ENCODE measurements at regions not wholly inside any gene's neighbourhood (a gene's known extent, or its start where the extent isn't known, plus 50 kb on each side); places are given as distances from the start of the nearest gene placed in this dataset.

DNA sequence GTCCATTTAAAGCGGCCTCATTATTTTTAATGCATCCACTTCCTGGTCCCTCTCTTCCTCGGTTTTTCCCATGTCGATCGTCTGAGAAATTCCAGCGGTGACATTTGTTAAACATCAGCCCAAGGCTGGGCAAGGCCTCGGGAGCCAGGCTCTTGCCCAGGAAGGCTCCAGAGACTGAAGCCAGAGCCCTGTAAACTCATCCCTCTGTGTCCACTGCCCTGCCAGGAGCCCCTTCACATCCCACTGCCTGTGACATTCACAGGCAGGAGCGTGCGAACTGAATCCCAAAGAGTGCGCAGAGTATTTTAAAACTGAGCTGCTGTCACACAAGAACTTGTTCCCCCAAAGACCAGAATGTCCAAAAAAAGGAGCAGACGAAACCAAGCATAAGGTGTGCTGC lies 56.5 kb upstream of the ANO1 start:
- DNase-seq = no peak
- H3K4me3 ChIP-seq (ENCODE audit: low read depth in 1 of 2, low read length in 2 of 2) = no peak overlapping the region
- no peaks in the 10 kb centered on the region for H3K27me3 ChIP-seq (ENCODE audit: insufficient read depth, low read length, poor library complexity)
- no peak overlapping the region for H3K27ac ChIP-seq (ENCODE audit: low read length)
- no peaks in the 10 kb centered on the region for H3K4me1 ChIP-seq (ENCODE audit: insufficient read depth, low read length)
- TF ChIP-seq EZH2 (IDR thresholded peaks at IDR 0.05; ENCODE audit: borderline replicate concordance, low read depth, low read length, severe bottlenecking) = no peak
- TF ChIP-seq, protein P1, sequence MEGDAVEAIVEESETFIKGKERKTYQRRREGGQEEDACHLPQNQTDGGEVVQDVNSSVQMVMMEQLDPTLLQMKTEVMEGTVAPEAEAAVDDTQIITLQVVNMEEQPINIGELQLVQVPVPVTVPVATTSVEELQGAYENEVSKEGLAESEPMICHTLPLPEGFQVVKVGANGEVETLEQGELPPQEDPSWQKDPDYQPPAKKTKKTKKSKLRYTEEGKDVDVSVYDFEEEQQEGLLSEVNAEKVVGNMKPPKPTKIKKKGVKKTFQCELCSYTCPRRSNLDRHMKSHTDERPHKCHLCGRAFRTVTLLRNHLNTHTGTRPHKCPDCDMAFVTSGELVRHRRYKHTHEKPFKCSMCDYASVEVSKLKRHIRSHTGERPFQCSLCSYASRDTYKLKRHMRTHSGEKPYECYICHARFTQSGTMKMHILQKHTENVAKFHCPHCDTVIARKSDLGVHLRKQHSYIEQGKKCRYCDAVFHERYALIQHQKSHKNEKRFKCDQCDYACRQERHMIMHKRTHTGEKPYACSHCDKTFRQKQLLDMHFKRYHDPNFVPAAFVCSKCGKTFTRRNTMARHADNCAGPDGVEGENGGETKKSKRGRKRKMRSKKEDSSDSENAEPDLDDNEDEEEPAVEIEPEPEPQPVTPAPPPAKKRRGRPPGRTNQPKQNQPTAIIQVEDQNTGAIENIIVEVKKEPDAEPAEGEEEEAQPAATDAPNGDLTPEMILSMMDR (IDR thresholded peaks at IDR 0.05; ENCODE audit: borderline replicate concordance, extremely low read depth, low read length, poor library complexity, severe bottlenecking) = no peak
- H2AFZ ChIP-seq (ENCODE audit: low read depth, low read length) = no peak overlapping the region
- H3K4me2 ChIP-seq (ENCODE audit: insufficient read depth, low read length) = no peak overlapping the region
- no peaks in the 10 kb centered on the region for H4K20me1 ChIP-seq (ENCODE audit: insufficient read depth, low read length)
- ATAC-seq (ENCODE audit: insufficient read depth, low read depth) = no peak
- H3K9ac ChIP-seq (ENCODE audit: low read depth, low read length) = no peak overlapping the region
- no peaks in the 10 kb centered on the region for H3K9me3 ChIP-seq (ENCODE audit: insufficient read depth, low read length, severe bottlenecking)
- H3K79me2 ChIP-seq (ENCODE audit: insufficient read depth, low read length) = no peaks in the 10 kb centered on the region
- no peaks in the 10 kb centered on the region for H3K36me3 ChIP-seq (ENCODE audit: insufficient read depth, low read length)

DNA sequence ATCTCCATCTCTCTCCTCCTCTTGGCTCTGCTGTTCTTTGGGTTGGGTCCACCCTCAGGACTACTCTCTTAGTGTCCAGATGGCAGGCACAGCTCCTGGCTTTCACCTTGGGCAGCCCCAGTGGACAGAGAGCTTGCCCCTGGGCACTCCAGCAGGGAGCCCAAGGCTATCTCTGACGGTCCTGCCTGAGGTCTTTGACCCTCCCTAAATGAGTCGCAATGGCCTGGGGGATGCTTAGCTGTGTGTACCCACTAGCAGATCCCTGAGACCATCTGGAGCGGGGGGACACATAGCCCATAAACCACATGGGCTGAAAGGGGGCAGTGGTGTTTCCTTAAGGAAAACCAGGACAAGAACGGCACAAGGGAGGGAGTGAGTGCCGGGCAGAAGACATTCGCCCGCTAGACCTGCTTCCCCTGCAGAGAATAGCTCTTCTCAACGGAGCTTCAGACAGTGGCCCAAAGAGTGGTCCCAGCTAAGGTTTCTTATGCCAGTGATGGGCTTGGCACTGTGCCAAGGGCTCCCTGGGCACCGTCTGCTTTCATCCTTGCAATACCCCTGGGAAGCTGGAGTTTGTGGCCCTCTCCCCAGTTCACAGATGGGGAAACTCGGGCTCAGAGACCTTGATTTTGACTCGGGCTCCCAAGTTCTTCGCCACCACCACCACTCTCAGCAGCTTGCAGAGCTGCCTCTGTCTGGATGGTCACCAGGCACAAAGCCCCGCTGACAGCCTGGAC lies 53.9 kb upstream of the ANO1 start:
- Histone ChIP-seq H3K4me1 (ENCODE audit: insufficient read depth, low read length) (no peaks in the 10 kb centered on the region), H3K27me3 (ENCODE audit: insufficient read depth, low read length, poor library complexity) (no peaks in the 10 kb centered on the region), H3K4me3 (ENCODE audit: low read depth in 1 of 2, low read length in 2 of 2) (no peak overlapping the region), H3K4me2 (ENCODE audit: insufficient read depth, low read length) (no peak overlapping the region), H3K27ac (ENCODE audit: low read length) (no peak overlapping the region), H2AFZ (ENCODE audit: low read depth, low read length) (no peak overlapping the region), H3K9me3 (ENCODE audit: insufficient read depth, low read length, severe bottlenecking) (no peaks in the 10 kb centered on the region), H3K36me3 (ENCODE audit: insufficient read depth, low read length) (no peaks in the 10 kb centered on the region), H4K20me1 (ENCODE audit: insufficient read depth, low read length) (no peaks in the 10 kb centered on the region), H3K79me2 (ENCODE audit: insufficient read depth, low read length) (no peaks in the 10 kb centered on the region), H3K9ac (ENCODE audit: low read depth, low read length) (no peak overlapping the region)
- no peak for ATAC-seq (ENCODE audit: insufficient read depth, low read depth)
- no peak for DNase-seq
- TF ChIP-seq, protein P1 (IDR thresholded peaks at IDR 0.05; ENCODE audit: borderline replicate concordance, extremely low read depth, low read length, poor library complexity, severe bottlenecking) = no peak
- no peak for TF ChIP-seq EZH2 (IDR thresholded peaks at IDR 0.05; ENCODE audit: borderline replicate concordance, low read depth, low read length, severe bottlenecking)

DNA sequence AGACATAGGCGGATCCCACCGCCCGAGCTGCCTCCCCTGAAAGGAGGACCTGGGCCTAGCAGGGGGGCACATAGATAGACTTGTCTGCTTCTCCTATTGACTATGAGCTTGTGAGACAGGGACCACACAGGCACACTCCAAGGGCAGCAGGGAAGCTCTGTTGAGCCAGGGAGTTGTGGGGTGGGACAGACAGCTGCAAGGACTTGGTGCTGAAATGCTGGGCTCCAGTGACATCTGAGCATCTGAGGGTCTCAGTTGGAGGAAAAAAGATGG lies 53.4 kb upstream of the ANO1 start:
- Histone ChIP-seq H3K4me3 (ENCODE audit: low read depth in 1 of 2, low read length in 2 of 2) (no peak overlapping the region), H3K4me1 (ENCODE audit: insufficient read depth, low read length) (no peaks in the 10 kb centered on the region), H3K27me3 (ENCODE audit: insufficient read depth, low read length, poor library complexity) (no peaks in the 10 kb centered on the region), H3K9me3 (ENCODE audit: insufficient read depth, low read length, severe bottlenecking) (no peaks in the 10 kb centered on the region), H4K20me1 (ENCODE audit: insufficient read depth, low read length) (no peaks in the 10 kb centered on the region), H3K79me2 (ENCODE audit: insufficient read depth, low read length) (no peaks in the 10 kb centered on the region), H3K36me3 (ENCODE audit: insufficient read depth, low read length) (no peaks in the 10 kb centered on the region), H2AFZ (ENCODE audit: low read depth, low read length) (no peak overlapping the region), H3K27ac (ENCODE audit: low read length) (no peak overlapping the region), H3K9ac (ENCODE audit: low read depth, low read length) (no peak overlapping the region), H3K4me2 (ENCODE audit: insufficient read depth, low read length) (no peak overlapping the region)
- no peak for ATAC-seq (ENCODE audit: insufficient read depth, low read depth)
- no peak for DNase-seq
- TF ChIP-seq EZH2 (IDR thresholded peaks at IDR 0.05; ENCODE audit: borderline replicate concordance, low read depth, low read length, severe bottlenecking) = no peak
- TF ChIP-seq, protein P1 (IDR thresholded peaks at IDR 0.05; ENCODE audit: borderline replicate concordance, extremely low read depth, low read length, poor library complexity, severe bottlenecking) = no peak

All from DND-41 (cell line).